ENCODE measurements at regions not wholly inside any gene's neighbourhood (a gene's known extent, or its start where the extent isn't known, plus 50 kb on each side); places are given as distances from the start of the nearest gene placed in this dataset.

DNA sequence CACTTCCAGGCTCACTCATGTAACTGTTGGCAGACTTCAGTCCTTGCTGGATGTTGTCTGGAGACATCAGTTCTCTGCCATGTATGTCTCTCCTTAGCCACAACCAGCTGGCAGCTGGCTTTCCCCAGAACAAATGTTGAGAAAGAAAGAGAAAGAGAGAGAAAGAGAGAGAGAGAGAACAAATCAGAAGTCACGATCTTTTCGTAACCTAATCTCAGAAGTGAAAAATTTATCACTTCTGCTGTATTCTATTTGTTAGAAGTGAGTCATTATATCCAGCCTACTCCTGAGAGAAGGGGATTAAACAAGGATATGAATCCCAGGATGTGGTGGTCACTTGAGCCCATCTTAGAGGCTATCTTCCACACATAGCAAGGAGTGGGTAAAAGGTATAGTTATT, 101.2 kb downstream of the BTG1 start:
- TF ChIP-seq, protein P1, sequence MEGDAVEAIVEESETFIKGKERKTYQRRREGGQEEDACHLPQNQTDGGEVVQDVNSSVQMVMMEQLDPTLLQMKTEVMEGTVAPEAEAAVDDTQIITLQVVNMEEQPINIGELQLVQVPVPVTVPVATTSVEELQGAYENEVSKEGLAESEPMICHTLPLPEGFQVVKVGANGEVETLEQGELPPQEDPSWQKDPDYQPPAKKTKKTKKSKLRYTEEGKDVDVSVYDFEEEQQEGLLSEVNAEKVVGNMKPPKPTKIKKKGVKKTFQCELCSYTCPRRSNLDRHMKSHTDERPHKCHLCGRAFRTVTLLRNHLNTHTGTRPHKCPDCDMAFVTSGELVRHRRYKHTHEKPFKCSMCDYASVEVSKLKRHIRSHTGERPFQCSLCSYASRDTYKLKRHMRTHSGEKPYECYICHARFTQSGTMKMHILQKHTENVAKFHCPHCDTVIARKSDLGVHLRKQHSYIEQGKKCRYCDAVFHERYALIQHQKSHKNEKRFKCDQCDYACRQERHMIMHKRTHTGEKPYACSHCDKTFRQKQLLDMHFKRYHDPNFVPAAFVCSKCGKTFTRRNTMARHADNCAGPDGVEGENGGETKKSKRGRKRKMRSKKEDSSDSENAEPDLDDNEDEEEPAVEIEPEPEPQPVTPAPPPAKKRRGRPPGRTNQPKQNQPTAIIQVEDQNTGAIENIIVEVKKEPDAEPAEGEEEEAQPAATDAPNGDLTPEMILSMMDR (IDR thresholded peaks at IDR 0.05; ENCODE audit: low read length): no peak
- TF ChIP-seq EZH2 (IDR thresholded peaks at IDR 0.05; ENCODE audit: borderline replicate concordance, low read length): no peak
